GM23338 (cell line): ENCODE measurements at regions not wholly inside any gene's neighbourhood (a gene's known extent, or its start where the extent isn't known, plus 50 kb on each side); places are given as distances from the start of the nearest gene placed in this dataset.

ENCODE experiments used
- JUNB ChIP-seq: IDR thresholded peaks from one replicate; pipeline ENCODE4 v1.6.1; 2016; ENCODE audit warnings: antibody characterized with exemption; ENCODE audit not compliant: unreplicated experiment
- STAT1 ChIP-seq: IDR thresholded peaks from one replicate; pipeline ENCODE4 v1.6.1; 2016; ENCODE audit warnings: antibody characterized with exemption; ENCODE audit not compliant: unreplicated experiment

DNA sequence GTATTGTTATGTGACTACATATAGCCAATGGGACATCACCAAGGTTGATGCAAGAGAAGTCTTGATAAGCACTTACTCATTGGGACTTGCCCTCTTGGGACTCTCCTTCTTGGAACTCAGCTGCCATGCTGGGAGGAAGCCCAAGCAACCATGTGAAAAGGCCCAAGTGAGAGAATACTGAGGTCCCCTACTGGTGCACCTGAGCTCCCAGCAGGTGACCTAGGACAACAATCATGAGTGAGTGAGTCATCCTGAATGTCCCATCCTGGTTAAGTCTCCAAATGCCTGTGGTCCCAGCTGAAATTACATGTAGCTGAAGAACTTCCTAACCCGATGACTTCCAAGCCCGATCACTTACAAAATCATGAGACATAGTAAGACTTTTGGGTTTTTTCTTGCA, 260.7 kb downstream of the ICE1 start:
- TF ChIP-seq JUNB, result no peak
- no peak for TF ChIP-seq STAT1
